K562 (cell line): ENCODE measurements at regions not wholly inside any gene's neighbourhood (a gene's known extent, or its start where the extent isn't known, plus 50 kb on each side); places are given as distances from the start of the nearest gene placed in this dataset.

ENCODE experiments used
- ATAC-seq: fragments of 200-7000 bp; cut with Tn5 transposase; 3 replicates; pipeline ENCODE4 v1.9.1; 2020; ENCODE audit warnings: moderate library complexity
- BruUV-seq: library from RNA; stranded (reverse); fragments of 400-500 nt; replicated peaks from 2 replicates; lab custom pipeline; 2021; lab: Mats Ljungman, UMichigan
- CTCF ChIA-PET: fragments of 300-600 bp; formaldehyde crosslinking; extraction: SDS; loops from one replicate; lab custom pipeline; 2021; ENCODE audit warnings: low intra/inter-chr PET ratio; lab: Yijun Ruan, JAX
- POLR2A ChIA-PET: fragments of 300-600, 350-650 bp; sonication (Branson Sonifier 250); formaldehyde crosslinking; extraction: SDS; loops from one replicate; lab custom pipeline; 2021; ENCODE audit warnings: antibody characterized with exemption, inconsistent platforms; lab: Yijun Ruan, JAX
- DNase-seq, 4 experiments: peaks; one replicate each; pipeline versions ENCODE4 v3.0.0 to v3.0.0-alpha.2; 2011 to 2018; ENCODE audit warnings: low spot score in 3 of 4, mixed read lengths in 3 of 4; ENCODE audit errors: extremely low read depth in 1 of 4
- FAIRE-seq: peaks from 2 replicates; lab custom pipeline; 2011; peaks lifted over from hg19 to GRCh38; lab: Jason Lieb, UNC
- H2AFZ ChIP-seq: 2 replicates; pipeline ENCODE4 v1.6.0; 2011; ENCODE audit warnings: low read depth, low read length, control low read depth, inconsistent platforms
- H3K27ac ChIP-seq: fragments of 200-600 bp; 3 replicates; pipeline ENCODE4 v1.8.0; 2011; ENCODE audit warnings: low read depth, mild to moderate bottlenecking, control low read depth, inconsistent platforms, low read length, moderate library complexity, mixed read lengths; ENCODE audit errors: extremely low read depth
- H3K27me3 ChIP-seq, 2 experiments: fragments of 300-600 bp in 1 of 2; 2 replicates in 1 of 2; 3 replicates in 1 of 2; pipeline versions ENCODE4 v1.6.0 to v1.8.0; 2011; ENCODE audit warnings: inconsistent platforms in 2 of 2, low read length in 2 of 2, mild to moderate bottlenecking in 1 of 2, mixed read lengths in 1 of 2, moderate library complexity in 1 of 2; ENCODE audit not compliant: control insufficient read depth in 2 of 2, insufficient read depth in 2 of 2
- H3K36me3 ChIP-seq: fragments of 300-600 bp; 3 replicates; pipeline ENCODE4 v1.8.0; 2011; ENCODE audit warnings: mild to moderate bottlenecking, low read length, inconsistent platforms; ENCODE audit not compliant: control insufficient read depth, insufficient read depth
- H3K4me1 ChIP-seq, 2 experiments: fragments of 200-600 bp in 1 of 2; replicated peaks in 1 of 2; 2 replicates in 1 of 2; 3 replicates in 1 of 2; pipeline versions ENCODE4 v1.5.1 to v1.8.0; 2011; ENCODE audit warnings: inconsistent platforms in 2 of 2, low read length in 2 of 2, mild to moderate bottlenecking in 1 of 2, mixed read lengths in 1 of 2, moderate library complexity in 1 of 2; ENCODE audit not compliant: control insufficient read depth in 2 of 2, insufficient read depth in 2 of 2
- H3K4me2 ChIP-seq: 2 replicates; pipeline ENCODE4 v1.6.1; 2011; ENCODE audit warnings: low read length, control low read depth, inconsistent platforms, mixed read lengths; ENCODE audit not compliant: insufficient read depth
- H3K4me3 ChIP-seq: fragments of 200-600 bp; sonication (generic), shearing (Covaris generic); 2 replicates; pipeline ENCODE4 v1.5.1; 2016; ENCODE audit warnings: control low read depth, inconsistent platforms
- H3K79me2 ChIP-seq: fragments of 200-600 bp; 3 replicates; pipeline ENCODE4 v1.8.0; 2011; ENCODE audit warnings: low read length, inconsistent platforms; ENCODE audit not compliant: control insufficient read depth, insufficient read depth
- H3K9ac ChIP-seq, 2 experiments: 2 replicates each; pipeline versions ENCODE4 v1.6.0 to v1.6.1; 2011; ENCODE audit warnings: low read depth in 2 of 2, low read length in 2 of 2, control low read depth in 1 of 2, inconsistent platforms in 1 of 2, mild to moderate bottlenecking in 1 of 2, mixed read lengths in 1 of 2; ENCODE audit not compliant: insufficient read depth in 1 of 2
- H3K9me1 ChIP-seq: one replicate; pipeline ENCODE4 v1.6.0; 2011; ENCODE audit warnings: inconsistent platforms, mild to moderate bottlenecking, low read length, moderate library complexity; ENCODE audit not compliant: control insufficient read depth, insufficient read depth
- H3K9me3 ChIP-seq: replicated peaks from 2 replicates; pipeline ENCODE4 v1.5.1; 2011; ENCODE audit warnings: low read depth, low read length, inconsistent platforms; ENCODE audit not compliant: control insufficient read depth, insufficient read depth
- H4K20me1 ChIP-seq: replicated peaks from 2 replicates; pipeline ENCODE4 v1.6.1; 2011; ENCODE audit warnings: low read length, inconsistent platforms, mixed read lengths; ENCODE audit not compliant: control insufficient read depth, insufficient read depth
- EP400 ChIP-seq: fragments of 450-650 bp; IDR thresholded peaks from 2 replicates; pipeline ENCODE4 v1.6.1; 2017; ENCODE audit warnings: antibody characterized with exemption, mild to moderate bottlenecking, moderate library complexity
- GTF2F1 ChIP-seq: IDR thresholded peaks from 2 replicates; pipeline ENCODE4 v1.6.1; 2011; ENCODE audit warnings: low read depth, low read length, improper control_type of control experiment
- KLF1 ChIP-seq: fragments of 450-650 bp; IDR thresholded peaks from 2 replicates; pipeline ENCODE4 v1.6.1; 2016; ENCODE audit warnings: missing genetic modification characterization, missing compliant biosample characterization
- MAFF ChIP-seq: IDR thresholded peaks from 2 replicates; pipeline ENCODE4 v1.6.1; 2012; ENCODE audit warnings: low read length, improper control_type of control experiment
- MAFG ChIP-seq: fragments of 450-650 bp; conservative IDR thresholded peaks from 2 replicates; pipeline ENCODE4 v1.6.1; 2016; ENCODE audit warnings: missing genetic modification characterization, missing compliant biosample characterization
- NR3C1 ChIP-seq: sonication (generic); formaldehyde crosslinking; IDR thresholded peaks from 2 replicates; pipeline ENCODE4 v1.8.1; 2022; ENCODE audit warnings: missing genetic modification reagents
- SMARCC2 ChIP-seq: fragments of 450-650 bp; IDR thresholded peaks from 2 replicates; pipeline ENCODE4 v1.6.1; 2017; ENCODE audit warnings: antibody characterized with exemption, moderate library complexity, mild to moderate bottlenecking, low read depth
- TCF7L2 ChIP-seq: fragments of 150-350 bp; IDR thresholded peaks from 2 replicates; pipeline ENCODE4 v1.6.1; 2016; ENCODE audit warnings: low read depth, mild to moderate bottlenecking, low read length, moderate library complexity
- TEAD4 ChIP-seq, 2 experiments: sonication (generic) in 1 of 2; formaldehyde crosslinking in 1 of 2; IDR thresholded peaks; 2 replicates each; pipeline versions ENCODE4 v1.6.1 to v1.8.0; 2012 to 2022; ENCODE audit warnings: borderline replicate concordance in 1 of 2, inconsistent platforms in 1 of 2, low read length in 1 of 2, mild to moderate bottlenecking in 1 of 2, missing genetic modification reagents in 1 of 2
- TFAM ChIP-seq: fragments of 250-450 bp; sonication (Bioruptor Pico); conservative IDR thresholded peaks from 2 replicates; pipeline ENCODE4 v1.5.0; 2021; ENCODE audit warnings: mild to moderate bottlenecking, moderate library complexity
- TFAP4 ChIP-seq: sonication (generic); formaldehyde crosslinking; IDR thresholded peaks from 2 replicates; pipeline ENCODE4 v1.8.0; 2022; ENCODE audit warnings: missing genetic modification reagents, mild to moderate bottlenecking, moderate library complexity, borderline replicate concordance
- ZNF23 ChIP-seq: fragments of 250-450 bp; sonication (Bioruptor Pico); IDR thresholded peaks from 2 replicates; pipeline ENCODE4 v1.4.0; 2020; ENCODE audit warnings: mild to moderate bottlenecking
- ZNF316 ChIP-seq: fragments of 450-650 bp; IDR thresholded peaks from 2 replicates; pipeline ENCODE4 v1.6.1; 2016
- ZSCAN29 ChIP-seq: fragments of 450-650 bp; IDR thresholded peaks from 2 replicates; pipeline ENCODE4 v1.6.1; 2017
- WGBS: fragments of 100-300 bp; shearing (Covaris generic); methylation state at CpG from one replicate; pipeline ENCODE4 v1.1.6; 2016; ENCODE audit warnings: low coverage, mixed read lengths; ENCODE audit not compliant: insufficient coverage; ENCODE audit errors: missing lambda C conversion rate; 5-methylcytosine and 5-hydroxymethylcytosine counted together
- in situ Hi-C: fragments of 300-500 bp; cut with MboI; formaldehyde crosslinking; loops from 4 replicates; pipeline ENCODE4 v1.15.0; 2018; ENCODE audit warnings: inconsistent platforms, mixed read lengths
- intact Hi-C: fragments of 100-400 bp; cut with micrococcal nuclease; formaldehyde crosslinking; loops from 2 replicates; pipeline ENCODE4 v1.14.2; 2022

GRCh38 chr12:91249518-91250272 lies 67.1 kb upstream of the DCN start:
- Histone ChIP-seq H4K20me1 (no peaks in the 10 kb centered on the region), H3K9me1 (no peaks in the 10 kb centered on the region), H2AFZ (no peak overlapping the region), H3K4me3 (no peak overlapping the region), H3K27ac (no peak overlapping the region), H3K79me2 (no peaks in the 10 kb centered on the region), H3K9ac (no peak overlapping the region), H3K4me2 (no peak overlapping the region), H3K4me1 (no peaks in the 10 kb centered on the region), H3K27me3 (no peaks in the 10 kb centered on the region), H3K36me3 (no peaks in the 10 kb centered on the region), H3K9me3 (no peaks in the 10 kb centered on the region)
- TF ChIP-seq NR3C1 = no peak
- no peak for TF ChIP-seq SMARCC2
- no peak for TF ChIP-seq GTF2F1
- no peak for TF ChIP-seq TCF7L2
- peak; percentile 56; the same call in 1 of the 2 replicates for TF ChIP-seq ZNF316
- 0 out of 2 replicates have a peak, but pooled peaks have one; percentile 19 for TF ChIP-seq MAFG (tag)
- TF ChIP-seq EP400 = no peak
- TF ChIP-seq TEAD4 (IDR thresholded peaks at IDR 0.05; ENCODE audit: low read length) = no peak
- no peak for TF ChIP-seq TEAD4 (CRISPR knock-in tag; IDR thresholded peaks at IDR 0.05; ENCODE audit: borderline replicate concordance)
- TF ChIP-seq MAFF = 0 out of 2 replicates have a peak, but pooled peaks have one; percentile 35
- TF ChIP-seq TFAM = no peak
- TF ChIP-seq KLF1 = no peak
- no peak for TF ChIP-seq ZSCAN29
- TF ChIP-seq TFAP4 (CRISPR knock-in tag) = no peak
- TF ChIP-seq ZNF23 (CRISPR knock-in tag) = no peak
- no TSS peak for BruUV-seq
- POLR2A ChIA-PET = interaction anchor here (0.7 kb wide), 1 partner anchor 12 kb away, joined by 3 read pairs; no protein-coding TSS in a partner anchor
- DNase-seq (no peak), FAIRE-seq (no peak), ATAC-seq (no peak)
- in situ Hi-C loops (no loop called here), intact Hi-C loops (no loop called here)
- CTCF ChIA-PET = no interaction called here
- WGBS = 0% methylated on average over 1 of the region's 1 CpG
